Astrocyte (in vitro differentiated cells and primary cell): ENCODE measurements at regions not wholly inside any gene's neighbourhood (a gene's known extent, or its start where the extent isn't known, plus 50 kb on each side); places are given as distances from the start of the nearest gene placed in this dataset.

Source experiments
- EZH2 ChIP-seq: IDR thresholded peaks from 2 replicates; pipeline ENCODE4 v1.6.1; 2012; ENCODE audit warnings: mild to moderate bottlenecking, low read length, inconsistent platforms; ENCODE audit not compliant: insufficient read depth
- TF ChIP-seq, protein P1 (sequence below): IDR thresholded peaks from 2 replicates; pipeline ENCODE4 v1.5.1; 2011; ENCODE audit warnings: low read depth, mild to moderate bottlenecking, inconsistent platforms, low read length, moderate library complexity; ENCODE audit not compliant: insufficient read depth

DNA sequence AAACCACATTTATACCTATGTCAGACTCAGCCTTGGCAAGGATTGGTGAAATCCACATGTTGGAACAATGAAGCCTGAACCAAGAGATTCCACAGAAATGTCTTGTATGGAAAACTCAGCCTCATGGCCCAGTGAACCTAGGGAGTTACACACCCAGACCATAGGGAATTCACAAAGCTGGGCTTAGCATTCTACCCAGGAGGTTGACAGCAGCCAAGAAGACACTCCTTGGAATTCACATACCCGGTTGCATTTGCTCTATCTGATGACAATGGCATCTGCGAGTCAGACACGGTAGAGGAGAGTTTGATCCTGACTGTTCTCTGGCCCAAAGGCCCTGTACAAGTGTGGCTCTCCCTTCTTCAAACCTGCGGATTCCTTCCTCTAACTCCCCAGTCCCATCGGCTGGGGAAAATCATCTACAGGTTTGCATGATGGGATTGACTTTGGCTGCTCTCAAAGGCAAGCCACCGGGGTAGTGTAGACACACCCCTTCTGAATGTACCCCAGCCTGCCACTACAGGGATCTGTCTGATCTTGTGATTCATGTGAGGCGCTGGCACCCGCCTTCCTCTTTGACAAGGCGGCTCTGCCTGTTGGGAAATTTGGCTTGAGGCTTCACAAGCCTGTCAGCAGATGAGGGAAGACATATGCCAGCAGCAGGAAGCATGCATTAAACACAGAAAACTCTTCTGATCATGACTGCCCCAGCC, 297.3 kb upstream of the KAZN start:
- TF ChIP-seq, protein P1, sequence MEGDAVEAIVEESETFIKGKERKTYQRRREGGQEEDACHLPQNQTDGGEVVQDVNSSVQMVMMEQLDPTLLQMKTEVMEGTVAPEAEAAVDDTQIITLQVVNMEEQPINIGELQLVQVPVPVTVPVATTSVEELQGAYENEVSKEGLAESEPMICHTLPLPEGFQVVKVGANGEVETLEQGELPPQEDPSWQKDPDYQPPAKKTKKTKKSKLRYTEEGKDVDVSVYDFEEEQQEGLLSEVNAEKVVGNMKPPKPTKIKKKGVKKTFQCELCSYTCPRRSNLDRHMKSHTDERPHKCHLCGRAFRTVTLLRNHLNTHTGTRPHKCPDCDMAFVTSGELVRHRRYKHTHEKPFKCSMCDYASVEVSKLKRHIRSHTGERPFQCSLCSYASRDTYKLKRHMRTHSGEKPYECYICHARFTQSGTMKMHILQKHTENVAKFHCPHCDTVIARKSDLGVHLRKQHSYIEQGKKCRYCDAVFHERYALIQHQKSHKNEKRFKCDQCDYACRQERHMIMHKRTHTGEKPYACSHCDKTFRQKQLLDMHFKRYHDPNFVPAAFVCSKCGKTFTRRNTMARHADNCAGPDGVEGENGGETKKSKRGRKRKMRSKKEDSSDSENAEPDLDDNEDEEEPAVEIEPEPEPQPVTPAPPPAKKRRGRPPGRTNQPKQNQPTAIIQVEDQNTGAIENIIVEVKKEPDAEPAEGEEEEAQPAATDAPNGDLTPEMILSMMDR, result no peak
- TF ChIP-seq EZH2, result no peak
